ENCODE measurements at regions not wholly inside any gene's neighbourhood (a gene's known extent, or its start where the extent isn't known, plus 50 kb on each side); places are given as distances from the start of the nearest gene placed in this dataset.

DNA sequence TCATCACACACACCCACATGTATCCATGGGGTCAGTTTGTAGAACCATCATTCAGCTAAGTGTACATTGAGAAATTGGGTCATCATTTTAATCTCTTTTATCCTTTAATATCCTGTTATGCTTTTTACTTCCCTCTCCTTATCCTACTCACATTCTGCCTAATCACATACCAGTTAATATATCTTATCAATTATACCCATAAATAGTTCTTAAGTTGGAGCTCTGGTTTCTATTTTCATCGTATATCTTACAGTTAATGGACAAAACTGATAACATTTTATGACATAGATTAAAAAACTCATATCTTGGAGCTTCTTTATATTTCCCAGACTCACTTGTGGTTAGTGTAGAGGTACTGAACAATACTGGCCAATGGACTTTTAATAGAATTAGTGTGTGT is 729.5 kb upstream of the LCORL start:
- TF ChIP-seq, protein P1, sequence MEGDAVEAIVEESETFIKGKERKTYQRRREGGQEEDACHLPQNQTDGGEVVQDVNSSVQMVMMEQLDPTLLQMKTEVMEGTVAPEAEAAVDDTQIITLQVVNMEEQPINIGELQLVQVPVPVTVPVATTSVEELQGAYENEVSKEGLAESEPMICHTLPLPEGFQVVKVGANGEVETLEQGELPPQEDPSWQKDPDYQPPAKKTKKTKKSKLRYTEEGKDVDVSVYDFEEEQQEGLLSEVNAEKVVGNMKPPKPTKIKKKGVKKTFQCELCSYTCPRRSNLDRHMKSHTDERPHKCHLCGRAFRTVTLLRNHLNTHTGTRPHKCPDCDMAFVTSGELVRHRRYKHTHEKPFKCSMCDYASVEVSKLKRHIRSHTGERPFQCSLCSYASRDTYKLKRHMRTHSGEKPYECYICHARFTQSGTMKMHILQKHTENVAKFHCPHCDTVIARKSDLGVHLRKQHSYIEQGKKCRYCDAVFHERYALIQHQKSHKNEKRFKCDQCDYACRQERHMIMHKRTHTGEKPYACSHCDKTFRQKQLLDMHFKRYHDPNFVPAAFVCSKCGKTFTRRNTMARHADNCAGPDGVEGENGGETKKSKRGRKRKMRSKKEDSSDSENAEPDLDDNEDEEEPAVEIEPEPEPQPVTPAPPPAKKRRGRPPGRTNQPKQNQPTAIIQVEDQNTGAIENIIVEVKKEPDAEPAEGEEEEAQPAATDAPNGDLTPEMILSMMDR (IDR thresholded peaks at IDR 0.05 in 8 of 11, conservative IDR thresholded peaks at IDR 0.05 in 3 of 11): no peak
- TF ChIP-seq POLR2AphosphoS5 (IDR thresholded peaks at IDR 0.05) (no peak), POLR2A (IDR thresholded peaks at IDR 0.05) (no peak)
